GM12892 (cell line): ENCODE measurements at regions not wholly inside any gene's neighbourhood (a gene's known extent, or its start where the extent isn't known, plus 50 kb on each side); places are given as distances from the start of the nearest gene placed in this dataset.

Experiments
- POLR2AphosphoS5 ChIP-seq: IDR thresholded peaks from 2 replicates; pipeline ENCODE4 v1.6.1; 2011; ENCODE audit warnings: low read depth, low read length, control low read depth
- TAF1 ChIP-seq: IDR thresholded peaks from 2 replicates; pipeline ENCODE4 v1.6.1; 2011; ENCODE audit warnings: low read depth, mild to moderate bottlenecking, control low read depth, low read length, borderline replicate concordance

GRCh38 chr1:31524186-31524901 is 52.0 kb upstream of the TINAGL1 start:
- TF ChIP-seq POLR2AphosphoS5 = no peak
- TF ChIP-seq TAF1 = no peak
